Thyroid gland (tissue), 4 donors: ENCODE measurements at regions not wholly inside any gene's neighbourhood (a gene's known extent, or its start where the extent isn't known, plus 50 kb on each side); places are given as distances from the start of the nearest gene placed in this dataset.

Experiments
- POLR2A ChIP-seq, 2 donors: fragments of 450-650 bp; IDR thresholded peaks; one replicate each; pipeline ENCODE4 v1.6.1; 2017; ENCODE audit warnings: antibody characterized with exemption in 2 of 2, mild to moderate bottlenecking in 2 of 2, moderate library complexity in 1 of 2
- TF ChIP-seq, protein P1 (sequence below), 6 experiments: fragments of 200-600 bp in 3 of 6; fragments of 450-650 bp in 3 of 6; sonication (generic) in 3 of 6; IDR thresholded peaks; one replicate each; pipeline ENCODE4 v1.5.1; 2016 to 2019; ENCODE audit warnings: antibody characterized with exemption in 6 of 6, mild to moderate bottlenecking in 2 of 6, inconsistent platforms in 1 of 6, moderate library complexity in 1 of 6

DNA sequence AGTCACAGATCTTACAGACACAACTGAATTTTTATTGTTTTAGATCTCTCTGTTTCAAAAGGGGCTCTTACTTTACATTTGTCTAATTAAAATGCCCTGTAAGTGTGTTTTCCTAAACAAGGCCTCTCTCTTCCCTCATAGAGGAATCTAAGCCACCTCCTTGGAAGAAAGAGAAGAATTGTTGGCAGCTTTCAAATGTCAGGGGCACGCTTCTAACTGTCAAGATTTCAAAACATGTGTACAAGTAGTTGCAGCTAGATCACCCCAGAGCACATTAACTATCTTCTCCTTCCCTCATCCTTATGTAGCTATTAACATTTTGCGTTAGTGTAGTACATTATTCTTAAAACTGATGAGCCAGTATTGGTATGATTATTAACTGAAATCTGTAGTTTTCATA, 266.5 kb upstream of the BOD1L1 start:
- TF ChIP-seq POLR2A (IDR thresholded peaks at IDR 0.05) = no peak
- TF ChIP-seq, protein P1, sequence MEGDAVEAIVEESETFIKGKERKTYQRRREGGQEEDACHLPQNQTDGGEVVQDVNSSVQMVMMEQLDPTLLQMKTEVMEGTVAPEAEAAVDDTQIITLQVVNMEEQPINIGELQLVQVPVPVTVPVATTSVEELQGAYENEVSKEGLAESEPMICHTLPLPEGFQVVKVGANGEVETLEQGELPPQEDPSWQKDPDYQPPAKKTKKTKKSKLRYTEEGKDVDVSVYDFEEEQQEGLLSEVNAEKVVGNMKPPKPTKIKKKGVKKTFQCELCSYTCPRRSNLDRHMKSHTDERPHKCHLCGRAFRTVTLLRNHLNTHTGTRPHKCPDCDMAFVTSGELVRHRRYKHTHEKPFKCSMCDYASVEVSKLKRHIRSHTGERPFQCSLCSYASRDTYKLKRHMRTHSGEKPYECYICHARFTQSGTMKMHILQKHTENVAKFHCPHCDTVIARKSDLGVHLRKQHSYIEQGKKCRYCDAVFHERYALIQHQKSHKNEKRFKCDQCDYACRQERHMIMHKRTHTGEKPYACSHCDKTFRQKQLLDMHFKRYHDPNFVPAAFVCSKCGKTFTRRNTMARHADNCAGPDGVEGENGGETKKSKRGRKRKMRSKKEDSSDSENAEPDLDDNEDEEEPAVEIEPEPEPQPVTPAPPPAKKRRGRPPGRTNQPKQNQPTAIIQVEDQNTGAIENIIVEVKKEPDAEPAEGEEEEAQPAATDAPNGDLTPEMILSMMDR (IDR thresholded peaks at IDR 0.05) = no peak
